Left lung (tissue), 4 donors: ENCODE measurements at regions not wholly inside any gene's neighbourhood (a gene's known extent, or its start where the extent isn't known, plus 50 kb on each side); places are given as distances from the start of the nearest gene placed in this dataset.

Experiments used
- ATAC-seq: fragments of 200-7000 bp; cut with Tn5 transposase; one replicate; pipeline ENCODE4 v1.9.1; 2020; ENCODE audit warnings: moderate library complexity
- DNase-seq, 4 donors: peaks; one replicate each; pipeline ENCODE4 v3.0.0-alpha.2; 2013 to 2020
- H3K27ac ChIP-seq, 2 donors: fragments of 200-600 bp; sonication (generic) in 1 of 2; one replicate each; pipeline versions ENCODE4 v1.5.0 to v1.8.0; 2020 to 2021
- H3K27me3 ChIP-seq, 2 donors: fragments of 200-600 bp; sonication (generic) in 1 of 2; one replicate each; pipeline versions ENCODE4 v1.5.0 to v1.8.0; 2020 to 2021
- H3K36me3 ChIP-seq, 2 donors: fragments of 200-600 bp; sonication (generic) in 1 of 2; one replicate each; pipeline versions ENCODE4 v1.5.0 to v1.8.0; 2020 to 2021
- H3K4me1 ChIP-seq, 2 donors: fragments of 200-600 bp; one replicate each; pipeline ENCODE4 v1.8.0; 2021
- H3K4me3 ChIP-seq, 2 donors: fragments of 200-600 bp; sonication (generic) in 1 of 2; one replicate each; pipeline versions ENCODE4 v1.5.0 to v1.8.0; 2020 to 2021; ENCODE audit warnings: mild to moderate bottlenecking in 1 of 2
- H3K9me3 ChIP-seq, 2 donors: fragments of 200-600 bp; sonication (generic) in 1 of 2; one replicate each; pipeline versions ENCODE4 v1.5.0 to v1.8.0; 2020 to 2021
- intact Hi-C, 2 donors: fragments of 100-400 bp; cut with DNase I; formaldehyde crosslinking; loops; one replicate each; pipeline versions ENCODE4 v1.11.2 to v1.14.2; 2022
- TF ChIP-seq, protein P1 (sequence below), 2 donors: fragments of 200-600 bp; sonication (generic) in 1 of 2; IDR thresholded peaks; one replicate each; pipeline versions ENCODE4 v1.5.0 to v1.8.0; 2021; ENCODE audit warnings: antibody characterized with exemption in 2 of 2
- donor health status: DM: no; HTN: yes; CAD: no.
- donor health status: DM: no; HTN: no; CAD: no.

DNA sequence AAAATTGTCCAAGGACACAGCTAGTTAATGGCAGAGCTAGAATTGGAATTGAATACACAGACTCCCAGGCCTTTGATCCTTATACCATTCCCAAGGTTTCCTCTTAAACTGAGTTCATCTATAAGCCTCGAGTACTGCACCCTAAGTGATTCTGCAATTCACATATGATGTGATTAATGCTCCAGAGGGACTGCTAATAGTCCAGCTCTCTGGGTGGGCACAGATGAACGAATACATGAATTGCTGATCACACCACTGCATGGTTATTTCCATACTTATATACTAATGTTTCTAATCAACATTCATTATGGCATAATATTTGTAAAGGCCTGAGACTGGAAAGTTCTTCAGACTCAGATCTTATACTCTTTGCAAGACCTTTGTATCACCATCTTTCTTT lies 101.8 kb downstream of the NUFIP1 start:
- H3K4me3 ChIP-seq, result no peak overlapping the region
- no peaks in the 10 kb centered on the region for H3K4me1 ChIP-seq
- no peak overlapping the region for H3K27ac ChIP-seq
- TF ChIP-seq, protein P1, sequence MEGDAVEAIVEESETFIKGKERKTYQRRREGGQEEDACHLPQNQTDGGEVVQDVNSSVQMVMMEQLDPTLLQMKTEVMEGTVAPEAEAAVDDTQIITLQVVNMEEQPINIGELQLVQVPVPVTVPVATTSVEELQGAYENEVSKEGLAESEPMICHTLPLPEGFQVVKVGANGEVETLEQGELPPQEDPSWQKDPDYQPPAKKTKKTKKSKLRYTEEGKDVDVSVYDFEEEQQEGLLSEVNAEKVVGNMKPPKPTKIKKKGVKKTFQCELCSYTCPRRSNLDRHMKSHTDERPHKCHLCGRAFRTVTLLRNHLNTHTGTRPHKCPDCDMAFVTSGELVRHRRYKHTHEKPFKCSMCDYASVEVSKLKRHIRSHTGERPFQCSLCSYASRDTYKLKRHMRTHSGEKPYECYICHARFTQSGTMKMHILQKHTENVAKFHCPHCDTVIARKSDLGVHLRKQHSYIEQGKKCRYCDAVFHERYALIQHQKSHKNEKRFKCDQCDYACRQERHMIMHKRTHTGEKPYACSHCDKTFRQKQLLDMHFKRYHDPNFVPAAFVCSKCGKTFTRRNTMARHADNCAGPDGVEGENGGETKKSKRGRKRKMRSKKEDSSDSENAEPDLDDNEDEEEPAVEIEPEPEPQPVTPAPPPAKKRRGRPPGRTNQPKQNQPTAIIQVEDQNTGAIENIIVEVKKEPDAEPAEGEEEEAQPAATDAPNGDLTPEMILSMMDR (IDR thresholded peaks at IDR 0.05), result no peak
- intact Hi-C loops, result no loop called here
- DNase-seq (no peak), ATAC-seq (no peak)
- no peaks in the 10 kb centered on the region for H3K36me3 ChIP-seq
- no peaks in the 10 kb centered on the region for H3K27me3 ChIP-seq
- no peaks in the 10 kb centered on the region for H3K9me3 ChIP-seq

DNA sequence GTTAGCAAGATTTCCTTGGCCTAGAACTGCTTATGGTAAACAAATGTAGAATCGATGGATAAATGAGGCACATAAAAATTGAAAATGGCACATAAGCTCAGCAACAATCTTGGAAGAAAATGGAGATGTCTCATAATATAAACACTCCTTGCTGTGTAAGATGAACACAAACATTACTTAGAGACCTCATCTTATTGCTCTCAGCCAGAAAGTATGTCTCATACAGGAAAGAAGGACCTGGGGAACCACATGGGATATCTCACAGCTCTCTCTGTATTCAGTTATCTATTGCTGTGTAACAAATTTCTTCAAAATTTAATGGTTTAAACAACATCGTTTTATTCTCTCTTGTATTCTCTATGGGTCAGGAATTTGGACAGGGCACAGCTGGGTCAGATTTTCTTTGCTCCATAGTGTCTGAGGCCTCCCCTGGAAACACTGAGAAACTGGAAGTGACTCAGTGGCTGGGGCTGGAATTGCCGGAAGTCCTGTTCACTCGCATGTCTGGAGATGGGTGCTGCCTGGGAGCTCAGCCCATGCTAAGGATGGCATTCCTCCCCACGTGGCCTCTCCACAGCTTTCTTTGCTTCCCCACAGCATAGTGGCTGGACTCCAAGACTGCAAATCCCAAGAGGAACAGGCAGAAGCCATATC lies 105.1 kb downstream of the NUFIP1 start:
- H3K4me3 ChIP-seq, result no peak overlapping the region
- no peak overlapping the region for H3K27ac ChIP-seq
- H3K36me3 ChIP-seq, result no peaks in the 10 kb centered on the region
- no peak for ATAC-seq
- intact Hi-C loops, result no loop called here
- no peaks in the 10 kb centered on the region for H3K27me3 ChIP-seq
- no peak for DNase-seq
- H3K4me1 ChIP-seq, result no peaks in the 10 kb centered on the region
- H3K9me3 ChIP-seq, result no peaks in the 10 kb centered on the region
- TF ChIP-seq, protein P1 (IDR thresholded peaks at IDR 0.05), result no peak

DNA sequence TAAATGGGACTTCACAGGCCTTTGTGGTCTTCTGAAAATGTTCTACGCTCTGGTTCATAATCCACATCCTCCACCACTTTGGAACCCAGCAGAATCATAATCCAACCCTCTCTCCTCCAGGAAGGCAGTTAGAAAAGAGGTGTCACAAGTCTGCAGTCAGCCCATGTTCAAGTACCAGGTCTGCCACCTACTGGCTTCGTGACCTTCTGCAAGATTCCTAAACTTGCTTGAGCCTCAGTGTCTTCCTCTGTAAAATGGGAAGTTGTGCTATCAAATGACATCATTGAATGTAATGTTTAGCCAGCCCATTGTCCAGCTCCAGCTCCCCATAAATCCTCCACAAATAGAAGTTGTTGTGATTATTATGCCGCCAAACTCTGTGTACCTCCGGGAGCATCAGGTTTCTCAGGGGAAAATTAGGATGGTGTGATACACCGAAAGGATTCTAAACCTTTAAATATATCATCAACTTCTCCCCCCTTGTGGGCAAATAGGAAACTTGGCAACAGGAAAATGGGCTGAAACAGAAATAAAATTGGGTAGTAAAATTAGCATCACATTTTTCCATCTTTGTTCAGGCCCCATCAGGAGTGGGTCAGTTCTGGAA lies 109.7 kb downstream of the NUFIP1 start:
- ATAC-seq (peak; percentile 75), DNase-seq (no peak)
- Histone ChIP-seq H3K27ac (no peak overlapping the region), H3K4me1 (no peaks in the 10 kb centered on the region), H3K9me3 (no peaks in the 10 kb centered on the region), H3K27me3 (no peaks in the 10 kb centered on the region), H3K36me3 (no peaks in the 10 kb centered on the region), H3K4me3 (no peak overlapping the region)
- intact Hi-C loops, result no loop called here
- TF ChIP-seq, protein P1 (IDR thresholded peaks at IDR 0.05), result no peak

DNA sequence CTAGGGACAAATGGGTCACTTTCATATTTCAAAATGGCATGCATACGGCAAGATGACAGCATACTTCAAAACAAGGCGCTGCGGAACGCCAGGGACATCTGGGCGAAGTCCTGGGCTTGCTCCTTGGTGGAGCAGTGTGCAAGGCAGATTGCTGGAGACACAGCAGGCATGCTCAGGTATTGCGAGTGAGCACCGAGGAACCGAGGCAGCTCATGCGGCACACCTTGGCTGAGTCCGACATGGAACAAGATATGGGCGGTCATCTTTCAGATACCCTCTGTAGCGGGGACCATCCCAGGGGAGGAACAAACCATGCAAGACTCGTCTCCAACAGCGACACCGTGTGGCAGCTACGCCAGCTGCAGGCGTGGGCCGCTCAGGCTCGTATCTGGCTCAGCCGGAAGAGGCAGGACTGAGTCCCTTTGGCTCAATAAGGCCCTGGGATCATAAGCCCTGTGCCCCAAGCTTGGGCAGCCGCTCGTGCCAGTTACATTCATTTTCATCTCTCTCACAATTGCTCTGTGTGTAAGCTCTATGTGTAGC lies 112.4 kb downstream of the NUFIP1 start:
- Histone ChIP-seq H3K9me3 (no peaks in the 10 kb centered on the region), H3K36me3 (no peaks in the 10 kb centered on the region), H3K4me3 (no peak overlapping the region), H3K4me1 (no peaks in the 10 kb centered on the region), H3K27me3 (no peaks in the 10 kb centered on the region), H3K27ac (no peak overlapping the region)
- ATAC-seq, result no peak
- no peak for DNase-seq
- TF ChIP-seq, protein P1 (IDR thresholded peaks at IDR 0.05), result peak; percentile 7 to 21
- intact Hi-C loops, result no loop called here

- no peak for DNase-seq
- no peak for ATAC-seq
- intact Hi-C loops, result no loop called here
- no peak overlapping the region for H3K4me3 ChIP-seq
- no peaks in the 10 kb centered on the region for H3K9me3 ChIP-seq
- H3K27me3 ChIP-seq, result no peaks in the 10 kb centered on the region
- H3K4me1 ChIP-seq, result no peaks in the 10 kb centered on the region
- TF ChIP-seq, protein P1 (IDR thresholded peaks at IDR 0.05), result no peak
- no peaks in the 10 kb centered on the region for H3K36me3 ChIP-seq
- H3K27ac ChIP-seq, result no peak overlapping the region
These were observed 114.2 kb downstream of the NUFIP1 start for GRCh38 chr13:44874886-44875630.
